ENCODE measurements at regions not wholly inside any gene's neighbourhood (a gene's known extent, or its start where the extent isn't known, plus 50 kb on each side); places are given as distances from the start of the nearest gene placed in this dataset.

DNA sequence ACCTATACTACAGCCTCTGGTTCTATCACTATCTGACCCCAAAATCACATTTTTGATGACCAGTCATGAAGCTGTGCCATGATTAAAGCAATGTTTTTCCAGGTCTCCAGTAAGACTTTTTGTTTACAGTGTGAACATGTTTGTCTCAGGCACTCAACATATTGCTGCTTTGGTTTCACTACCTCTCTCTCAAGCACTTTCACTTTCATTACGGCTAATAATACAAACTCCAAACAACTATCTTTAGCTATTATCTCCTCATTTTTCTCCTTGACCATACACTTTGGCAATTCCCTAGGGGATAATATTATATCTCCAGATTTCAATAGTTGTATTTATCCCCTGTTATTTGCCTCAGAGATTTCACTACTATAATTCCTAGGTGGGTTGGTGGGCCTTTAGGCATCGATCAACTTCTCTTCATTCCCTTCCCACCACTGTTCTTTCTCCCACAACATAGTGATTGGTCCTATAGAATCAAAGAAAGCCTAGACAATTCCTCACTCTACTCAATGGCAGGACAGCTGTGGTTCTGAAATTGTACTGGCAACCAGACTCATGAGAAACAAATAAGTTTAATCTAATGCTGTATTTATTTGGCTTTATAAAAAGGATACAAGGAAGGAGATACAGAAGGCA lies 261.4 kb upstream of the ZWINT start (continued):
- peak; percentile 80 for TF ChIP-seq MEF2B (IDR thresholded peaks at IDR 0.05; ENCODE audit: partially characterized antibody, poor library complexity, severe bottlenecking)

DNA sequence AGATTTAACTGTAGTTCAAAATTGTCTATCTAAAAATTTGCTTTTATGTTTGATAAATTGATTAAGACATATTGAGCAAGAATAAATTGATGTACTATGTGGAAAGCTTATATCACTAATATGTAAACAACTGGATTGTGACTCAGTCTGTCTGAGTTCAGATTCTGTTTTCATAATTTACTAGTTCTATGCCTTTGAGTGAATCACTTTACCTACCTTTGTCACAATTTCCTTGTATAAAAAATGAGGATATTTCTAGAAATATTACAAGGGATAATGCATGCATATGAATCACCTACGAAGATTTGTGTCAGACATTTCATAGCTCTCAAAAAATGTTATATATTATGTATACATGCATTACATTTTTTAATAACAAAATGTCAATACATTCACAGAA lies 245.1 kb upstream of the ZWINT start:
- Histone ChIP-seq H3K9ac (ENCODE audit: control insufficient read depth, insufficient read depth, low read length) (no peak overlapping the region), H4K20me1 (ENCODE audit: control insufficient read depth, insufficient read depth) (no peaks in the 10 kb centered on the region), H3K79me2 (ENCODE audit: control insufficient read depth, insufficient read depth, low read length) (no peaks in the 10 kb centered on the region), H3K4me3 (no peak overlapping the region), H3K4me1 (ENCODE audit: control insufficient read depth, insufficient read depth, low read length) (no peaks in the 10 kb centered on the region), H3K9me3 (replicated peaks; ENCODE audit: control insufficient read depth, insufficient read depth, low read length) (no peaks in the 10 kb centered on the region), H3K36me3 (ENCODE audit: control insufficient read depth in 2 of 2, insufficient read depth in 2 of 2, low read length in 1 of 2) (no peaks in the 10 kb centered on the region), H3K27me3 (replicated peaks in 1 of 2; ENCODE audit: control insufficient read depth in 2 of 2, insufficient read depth in 2 of 2, low read length in 1 of 2) (no peaks in the 10 kb centered on the region), H2AFZ (ENCODE audit: control insufficient read depth, low read depth, low read length) (no peak overlapping the region), H3K4me2 (ENCODE audit: control insufficient read depth, insufficient read depth) (no peak overlapping the region), H3K27ac (ENCODE audit: control insufficient read depth, insufficient read depth) (no peak overlapping the region)
- BruUV-seq (replicated peaks), result no TSS peak
- TF ChIP-seq, protein P1, sequence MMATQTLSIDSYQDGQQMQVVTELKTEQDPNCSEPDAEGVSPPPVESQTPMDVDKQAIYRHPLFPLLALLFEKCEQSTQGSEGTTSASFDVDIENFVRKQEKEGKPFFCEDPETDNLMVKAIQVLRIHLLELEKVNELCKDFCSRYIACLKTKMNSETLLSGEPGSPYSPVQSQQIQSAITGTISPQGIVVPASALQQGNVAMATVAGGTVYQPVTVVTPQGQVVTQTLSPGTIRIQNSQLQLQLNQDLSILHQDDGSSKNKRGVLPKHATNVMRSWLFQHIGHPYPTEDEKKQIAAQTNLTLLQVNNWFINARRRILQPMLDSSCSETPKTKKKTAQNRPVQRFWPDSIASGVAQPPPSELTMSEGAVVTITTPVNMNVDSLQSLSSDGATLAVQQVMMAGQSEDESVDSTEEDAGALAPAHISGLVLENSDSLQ (IDR thresholded peaks at IDR 0.05), result no peak
- TF ChIP-seq RAD51 (IDR thresholded peaks at IDR 0.05) (no peak), RCOR1 (conservative IDR thresholded peaks at IDR 0.05; ENCODE audit: low read depth, low read length) (no peak), ESRRA (IDR thresholded peaks at IDR 0.05; ENCODE audit: low read length) (no peak), IRF4 (IDR thresholded peaks at IDR 0.05; ENCODE audit: low read depth, low read length) (no peak)
- TF ChIP-seq, protein P2, sequence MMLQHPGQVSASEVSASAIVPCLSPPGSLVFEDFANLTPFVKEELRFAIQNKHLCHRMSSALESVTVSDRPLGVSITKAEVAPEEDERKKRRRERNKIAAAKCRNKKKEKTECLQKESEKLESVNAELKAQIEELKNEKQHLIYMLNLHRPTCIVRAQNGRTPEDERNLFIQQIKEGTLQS (IDR thresholded peaks at IDR 0.05; ENCODE audit: borderline replicate concordance, extremely low read depth, low read depth, low read length), result no peak
- TF ChIP-seq, protein P3, sequence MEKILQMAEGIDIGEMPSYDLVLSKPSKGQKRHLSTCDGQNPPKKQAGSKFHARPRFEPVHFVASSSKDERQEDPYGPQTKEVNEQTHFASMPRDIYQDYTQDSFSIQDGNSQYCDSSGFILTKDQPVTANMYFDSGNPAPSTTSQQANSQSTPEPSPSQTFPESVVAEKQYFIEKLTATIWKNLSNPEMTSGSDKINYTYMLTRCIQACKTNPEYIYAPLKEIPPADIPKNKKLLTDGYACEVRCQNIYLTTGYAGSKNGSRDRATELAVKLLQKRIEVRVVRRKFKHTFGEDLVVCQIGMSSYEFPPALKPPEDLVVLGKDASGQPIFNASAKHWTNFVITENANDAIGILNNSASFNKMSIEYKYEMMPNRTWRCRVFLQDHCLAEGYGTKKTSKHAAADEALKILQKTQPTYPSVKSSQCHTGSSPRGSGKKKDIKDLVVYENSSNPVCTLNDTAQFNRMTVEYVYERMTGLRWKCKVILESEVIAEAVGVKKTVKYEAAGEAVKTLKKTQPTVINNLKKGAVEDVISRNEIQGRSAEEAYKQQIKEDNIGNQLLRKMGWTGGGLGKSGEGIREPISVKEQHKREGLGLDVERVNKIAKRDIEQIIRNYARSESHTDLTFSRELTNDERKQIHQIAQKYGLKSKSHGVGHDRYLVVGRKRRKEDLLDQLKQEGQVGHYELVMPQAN (conservative IDR thresholded peaks at IDR 0.05), result no peak
- POLR2A ChIA-PET, result no interaction called here
- intact Hi-C loops (cut with micrococcal nuclease; ENCODE audit: unreplicated experiment), result no loop called here
- DNase-seq (ENCODE audit: low read depth, low spot score) (no peak), FAIRE-seq (peak; percentile 52), ATAC-seq (no peak)
- RAD21 ChIA-PET (ENCODE audit: unreplicated experiment), result interaction anchor here (1.0 kb wide), 1 partner anchor 22 kb away, joined by 4 read pairs; no protein-coding TSS in a partner anchor
- SMC1A ChIA-PET (ENCODE audit: uncharacterized antibody, unreplicated experiment), result interaction anchor here (0.6 to 1.2 kb wide), 3 partner anchors 21 to 1265 kb away, joined by 3 to 4 read pairs (median 3); no protein-coding TSS in a partner anchor
- in situ Hi-C loops (cut with MboI), result no loop called here
- CTCF ChIA-PET, result interaction anchor here (1.3 kb wide), 1 partner anchor 10 kb away, joined by 3 read pairs; no protein-coding TSS in a partner anchor
- 0% methylated on average over 1 of the region's 1 CpG for WGBS (ENCODE audit: insufficient coverage, insufficient replicate concordance, low lambda C conversion rate, missing lambda C conversion rate)

Data from GM12878 (cell line).